ENCODE measurements at regions not wholly inside any gene's neighbourhood (a gene's known extent, or its start where the extent isn't known, plus 50 kb on each side); places are given as distances from the start of the nearest gene placed in this dataset.

DNA sequence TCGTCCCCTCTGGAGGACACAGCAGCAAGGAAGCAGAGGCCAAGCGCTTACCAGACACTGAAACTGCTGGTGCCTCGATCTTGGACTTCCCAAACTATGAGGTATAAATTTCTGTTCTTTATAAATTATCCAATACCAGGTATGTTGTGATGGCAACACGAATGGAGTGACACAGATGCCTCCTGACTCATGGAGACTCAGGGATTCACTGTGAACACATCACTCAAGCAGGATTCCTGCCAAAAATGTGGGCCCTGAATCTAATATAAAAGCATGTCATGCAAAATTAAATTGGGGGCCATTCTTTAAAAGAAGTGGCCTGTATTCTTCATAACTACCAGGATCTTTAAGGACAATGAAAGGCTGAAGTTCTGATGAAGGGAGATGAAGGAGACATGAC is 52.5 kb upstream of the SLC22A23 start:
- in situ Hi-C loops (cut with HindIII; ENCODE audit: low sequenced_read_pairs), result no loop called here

DNA sequence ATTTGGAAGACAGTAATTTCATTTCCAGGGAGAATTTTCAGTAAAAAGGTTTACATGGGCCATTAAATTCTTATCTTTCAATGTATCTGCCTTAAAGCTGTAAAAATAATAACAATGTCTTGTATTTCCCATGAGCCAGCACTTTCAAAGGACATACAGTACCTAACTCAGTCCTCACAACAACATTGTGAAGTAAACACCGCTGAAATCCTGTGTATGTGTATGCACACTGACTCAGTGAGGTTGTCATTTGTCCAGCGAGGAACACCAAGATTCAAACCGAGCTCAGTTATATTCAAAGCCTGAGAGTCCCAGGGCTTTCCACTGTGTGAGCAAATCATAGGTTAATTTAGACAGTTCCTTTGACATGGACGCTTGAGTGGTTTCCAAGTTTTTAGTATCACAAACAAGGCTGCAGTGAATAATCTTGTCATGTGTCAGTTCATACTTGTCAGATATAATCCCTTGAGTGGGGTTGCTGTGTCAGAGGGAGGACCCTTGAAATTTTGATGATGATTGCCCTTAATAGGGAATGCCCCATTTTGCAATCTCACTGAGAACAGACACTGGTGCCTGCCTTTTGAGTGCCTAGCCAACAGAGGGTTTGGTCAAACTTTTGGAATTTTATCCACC is 50.0 kb upstream of the SLC22A23 start:
- in situ Hi-C loops (cut with HindIII; ENCODE audit: low sequenced_read_pairs), result no loop called here
